Astrocyte (in vitro differentiated cells and primary cell): ENCODE measurements at regions not wholly inside any gene's neighbourhood (a gene's known extent, or its start where the extent isn't known, plus 50 kb on each side); places are given as distances from the start of the nearest gene placed in this dataset.

ENCODE experiments used
- DNase-seq: peaks from one replicate; pipeline ENCODE4 v3.0.0-alpha.2; 2010; ENCODE audit warnings: low read depth
- FAIRE-seq: peaks from 2 replicates; lab custom pipeline; 2011; peaks lifted over from hg19 to GRCh38; lab: Jason Lieb, UNC
- H2AFZ ChIP-seq: 2 replicates; pipeline ENCODE4 v1.6.0; 2012; ENCODE audit warnings: low read depth, low read length, inconsistent platforms
- H3K27ac ChIP-seq: 2 replicates; pipeline ENCODE4 v1.5.1; 2011; ENCODE audit warnings: low read depth, low read length, inconsistent platforms
- H3K27me3 ChIP-seq: 2 replicates; pipeline ENCODE4 v1.6.0; 2011; ENCODE audit warnings: low read length, inconsistent platforms; ENCODE audit not compliant: insufficient read depth
- H3K36me3 ChIP-seq: 2 replicates; pipeline ENCODE4 v1.5.1; 2011; ENCODE audit warnings: low read length, inconsistent platforms; ENCODE audit not compliant: insufficient read depth
- H3K4me1 ChIP-seq: 2 replicates; pipeline ENCODE4 v1.5.1; 2011; ENCODE audit warnings: low read length, inconsistent platforms; ENCODE audit not compliant: insufficient read depth
- H3K4me2 ChIP-seq: 2 replicates; pipeline ENCODE4 v1.6.0; 2012; ENCODE audit warnings: low read length, inconsistent platforms
- H3K4me3 ChIP-seq: 2 replicates; pipeline ENCODE4 v1.5.1; 2011; ENCODE audit warnings: low read depth, mild to moderate bottlenecking, low read length, inconsistent platforms; ENCODE audit not compliant: insufficient read depth
- H3K79me2 ChIP-seq: 2 replicates; pipeline ENCODE4 v1.6.0; 2012; ENCODE audit warnings: mild to moderate bottlenecking, low read length, inconsistent platforms; ENCODE audit not compliant: insufficient read depth
- H3K9ac ChIP-seq: 2 replicates; pipeline ENCODE4 v1.6.0; 2012; ENCODE audit warnings: mild to moderate bottlenecking, low read length, inconsistent platforms
- H3K9me3 ChIP-seq: 2 replicates; pipeline ENCODE4 v1.5.1; 2012; ENCODE audit warnings: low read depth, mild to moderate bottlenecking, low read length, inconsistent platforms; ENCODE audit not compliant: insufficient read depth
- H4K20me1 ChIP-seq: 2 replicates; pipeline ENCODE4 v1.6.0; 2012; ENCODE audit warnings: low read length, inconsistent platforms; ENCODE audit not compliant: insufficient read depth
- H3K27ac Mint-ChIP-seq: one replicate; pipeline ENCODE4 v1.8.0; 2021; ENCODE audit warnings: mild to moderate bottlenecking, mixed read lengths; ENCODE audit not compliant: unreplicated experiment
- H3K27me3 Mint-ChIP-seq: one replicate; pipeline ENCODE4 v1.8.0; 2021; ENCODE audit warnings: low read depth, mixed read lengths; ENCODE audit not compliant: unreplicated experiment
- H3K36me3 Mint-ChIP-seq: one replicate; pipeline ENCODE4 v1.8.0; 2021; ENCODE audit warnings: low read depth, mixed read lengths; ENCODE audit not compliant: unreplicated experiment
- H3K4me1 Mint-ChIP-seq: one replicate; pipeline ENCODE4 v1.8.0; 2021; ENCODE audit warnings: low read depth, mixed read lengths; ENCODE audit not compliant: unreplicated experiment
- H3K4me3 Mint-ChIP-seq: one replicate; pipeline ENCODE4 v1.8.0; 2021; ENCODE audit warnings: mild to moderate bottlenecking, moderate library complexity, mixed read lengths; ENCODE audit not compliant: unreplicated experiment
- H3K9me3 Mint-ChIP-seq: one replicate; pipeline ENCODE4 v1.8.0; 2021; ENCODE audit warnings: mild to moderate bottlenecking, mixed read lengths; ENCODE audit not compliant: unreplicated experiment
- EZH2 ChIP-seq: IDR thresholded peaks from 2 replicates; pipeline ENCODE4 v1.6.1; 2012; ENCODE audit warnings: mild to moderate bottlenecking, low read length, inconsistent platforms; ENCODE audit not compliant: insufficient read depth
- TF ChIP-seq, protein P1 (sequence below): IDR thresholded peaks from 2 replicates; pipeline ENCODE4 v1.5.1; 2011; ENCODE audit warnings: low read depth, mild to moderate bottlenecking, inconsistent platforms, low read length, moderate library complexity; ENCODE audit not compliant: insufficient read depth

- no peak for FAIRE-seq
- no peaks in the 10 kb centered on the region for H3K9me3 Mint-ChIP-seq
- H3K9me3 ChIP-seq, result no peaks in the 10 kb centered on the region
- no peak overlapping the region for H3K4me2 ChIP-seq
- no peak overlapping the region for H3K9ac ChIP-seq
- peaks cover 15% of the 10 kb centered on the region for H3K4me1 Mint-ChIP-seq
- H3K4me1 ChIP-seq, result peaks cover 3% of the 10 kb centered on the region
- H3K4me3 Mint-ChIP-seq, result no peak overlapping the region
- no peaks in the 10 kb centered on the region for H3K79me2 ChIP-seq
- H2AFZ ChIP-seq, result no peak overlapping the region
- H3K27ac Mint-ChIP-seq, result no peak overlapping the region
- no peak for TF ChIP-seq EZH2
- TF ChIP-seq, protein P1, sequence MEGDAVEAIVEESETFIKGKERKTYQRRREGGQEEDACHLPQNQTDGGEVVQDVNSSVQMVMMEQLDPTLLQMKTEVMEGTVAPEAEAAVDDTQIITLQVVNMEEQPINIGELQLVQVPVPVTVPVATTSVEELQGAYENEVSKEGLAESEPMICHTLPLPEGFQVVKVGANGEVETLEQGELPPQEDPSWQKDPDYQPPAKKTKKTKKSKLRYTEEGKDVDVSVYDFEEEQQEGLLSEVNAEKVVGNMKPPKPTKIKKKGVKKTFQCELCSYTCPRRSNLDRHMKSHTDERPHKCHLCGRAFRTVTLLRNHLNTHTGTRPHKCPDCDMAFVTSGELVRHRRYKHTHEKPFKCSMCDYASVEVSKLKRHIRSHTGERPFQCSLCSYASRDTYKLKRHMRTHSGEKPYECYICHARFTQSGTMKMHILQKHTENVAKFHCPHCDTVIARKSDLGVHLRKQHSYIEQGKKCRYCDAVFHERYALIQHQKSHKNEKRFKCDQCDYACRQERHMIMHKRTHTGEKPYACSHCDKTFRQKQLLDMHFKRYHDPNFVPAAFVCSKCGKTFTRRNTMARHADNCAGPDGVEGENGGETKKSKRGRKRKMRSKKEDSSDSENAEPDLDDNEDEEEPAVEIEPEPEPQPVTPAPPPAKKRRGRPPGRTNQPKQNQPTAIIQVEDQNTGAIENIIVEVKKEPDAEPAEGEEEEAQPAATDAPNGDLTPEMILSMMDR, result no peak
- H3K36me3 ChIP-seq, result no peaks in the 10 kb centered on the region
- no peaks in the 10 kb centered on the region for H3K36me3 Mint-ChIP-seq
- H4K20me1 ChIP-seq, result no peaks in the 10 kb centered on the region
- no peak overlapping the region for H3K27ac ChIP-seq
- H3K4me3 ChIP-seq, result no peak overlapping the region
- H3K27me3 ChIP-seq, result no peaks in the 10 kb centered on the region
- no peak for DNase-seq
- no peaks in the 10 kb centered on the region for H3K27me3 Mint-ChIP-seq
Measured at GRCh38 chr2:21833767-21834166, 710.0 kb downstream of the TDRD15 start.

GRCh38 chr2:21836261-21836660, 712.5 kb downstream of the TDRD15 start:
- H3K9me3 ChIP-seq, result no peaks in the 10 kb centered on the region
- no peaks in the 10 kb centered on the region for H3K36me3 Mint-ChIP-seq
- H4K20me1 ChIP-seq, result no peaks in the 10 kb centered on the region
- no peak overlapping the region for H3K27ac ChIP-seq
- H2AFZ ChIP-seq, result no peak overlapping the region
- no peak for FAIRE-seq
- no peak for DNase-seq
- no peaks in the 10 kb centered on the region for H3K79me2 ChIP-seq
- H3K27ac Mint-ChIP-seq, result no peak overlapping the region
- no peak for TF ChIP-seq EZH2
- TF ChIP-seq, protein P1, result no peak
- no peak overlapping the region for H3K4me3 Mint-ChIP-seq
- peaks cover 4% of the 10 kb centered on the region for H3K27me3 Mint-ChIP-seq
- no peaks in the 10 kb centered on the region for H3K9me3 Mint-ChIP-seq
- no peak overlapping the region for H3K9ac ChIP-seq
- H3K4me1 ChIP-seq, result peaks cover 3% of the 10 kb centered on the region
- no peaks in the 10 kb centered on the region for H3K36me3 ChIP-seq
- H3K4me1 Mint-ChIP-seq, result peaks cover 15% of the 10 kb centered on the region
- no peak overlapping the region for H3K4me3 ChIP-seq
- H3K4me2 ChIP-seq, result no peak overlapping the region
- no peaks in the 10 kb centered on the region for H3K27me3 ChIP-seq

DNA sequence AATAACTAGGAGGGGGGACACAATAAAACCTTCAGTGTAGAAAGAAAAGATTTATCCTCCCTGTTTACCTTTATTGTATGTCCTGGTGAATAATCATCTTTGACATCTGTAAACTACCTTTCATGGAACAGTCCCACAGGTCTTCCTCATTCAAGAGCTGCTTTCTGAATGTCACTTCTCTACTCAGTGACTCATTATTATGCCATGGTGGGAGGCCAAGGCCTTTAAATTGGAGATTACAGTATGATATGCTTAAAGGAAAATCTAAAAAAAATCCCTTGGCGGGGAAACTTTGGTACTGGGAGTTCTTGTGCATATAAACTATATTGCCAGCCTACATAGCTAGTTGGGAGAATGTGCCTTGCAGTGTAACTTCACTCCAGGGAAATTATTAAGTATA, 713.0 kb downstream of the TDRD15 start:
- peaks cover 7% of the 10 kb centered on the region for H3K27me3 Mint-ChIP-seq
- H2AFZ ChIP-seq, result no peak overlapping the region
- no peak for DNase-seq
- no peak overlapping the region for H3K4me2 ChIP-seq
- no peak overlapping the region for H3K9ac ChIP-seq
- peaks cover 15% of the 10 kb centered on the region for H3K4me1 Mint-ChIP-seq
- peaks cover 3% of the 10 kb centered on the region for H3K4me1 ChIP-seq
- H3K27ac ChIP-seq, result no peak overlapping the region
- H3K36me3 ChIP-seq, result no peaks in the 10 kb centered on the region
- no peak overlapping the region for H3K4me3 Mint-ChIP-seq
- no peaks in the 10 kb centered on the region for H3K79me2 ChIP-seq
- no peak for FAIRE-seq
- H3K27ac Mint-ChIP-seq, result no peak overlapping the region
- H4K20me1 ChIP-seq, result no peaks in the 10 kb centered on the region
- no peaks in the 10 kb centered on the region for H3K36me3 Mint-ChIP-seq
- H3K9me3 ChIP-seq, result no peaks in the 10 kb centered on the region
- H3K4me3 ChIP-seq, result no peak overlapping the region
- H3K9me3 Mint-ChIP-seq, result no peaks in the 10 kb centered on the region
- no peaks in the 10 kb centered on the region for H3K27me3 ChIP-seq
- TF ChIP-seq EZH2, result no peak
- TF ChIP-seq, protein P1, result no peak
